ENCODE measurements at regions not wholly inside any gene's neighbourhood (a gene's known extent, or its start where the extent isn't known, plus 50 kb on each side); places are given as distances from the start of the nearest gene placed in this dataset.

GRCh38 chrX:113770071-113770470 lies 813.8 kb upstream of the HTR2C start:
- Histone ChIP-seq H3K9me3 (no peaks in the 10 kb centered on the region), H3K4me1 (no peaks in the 10 kb centered on the region), H3K4me3 (no peak overlapping the region), H3K27me3 (no peaks in the 10 kb centered on the region), H3K27ac (no peak overlapping the region), H3K36me3 (no peaks in the 10 kb centered on the region)
- TF ChIP-seq CTCF (IDR thresholded peaks at IDR 0.05) (no peak), EP300 (IDR thresholded peaks at IDR 0.05; ENCODE audit: low read depth) (no peak), POLR2AphosphoS5 (IDR thresholded peaks at IDR 0.05) (no peak), POLR2A (IDR thresholded peaks at IDR 0.05) (no peak)
- in situ Hi-C loops (cut with MboI; ENCODE audit: low pct_ligation_motif_present in 1 of 4, low pct_unique_long_range_greater_than_20kb in 1 of 4, low sequenced_read_pairs in 3 of 4) (no loop called here), intact Hi-C loops (cut with DNase I; ENCODE audit: low total_unique reads) (no loop called here)
- DNase-seq, result no peak
- 40 to 64% methylated on average over 1 to 4 of the region's 4 CpGs for WGBS, 2 donors (ENCODE audit: low coverage in 1 of 2)

- in situ Hi-C loops (cut with MboI; ENCODE audit: low pct_ligation_motif_present in 1 of 4, low pct_unique_long_range_greater_than_20kb in 1 of 4, low sequenced_read_pairs in 3 of 4), result no loop called here
- H3K4me3 ChIP-seq, result no peak overlapping the region
- H3K27me3 ChIP-seq, result no peaks in the 10 kb centered on the region
- intact Hi-C loops (cut with DNase I; ENCODE audit: low total_unique reads), result no loop called here
- no peak for TF ChIP-seq POLR2AphosphoS5 (IDR thresholded peaks at IDR 0.05)
- TF ChIP-seq CTCF (IDR thresholded peaks at IDR 0.05), result no peak
- TF ChIP-seq EP300 (IDR thresholded peaks at IDR 0.05; ENCODE audit: low read depth), result no peak
- TF ChIP-seq POLR2A (IDR thresholded peaks at IDR 0.05), result no peak
- no peak overlapping the region for H3K27ac ChIP-seq
- DNase-seq, result no peak
- 54 to 63% methylated on average over 2 of the region's 2 CpGs for WGBS, 2 donors (ENCODE audit: low coverage in 1 of 2)
- no peaks in the 10 kb centered on the region for H3K4me1 ChIP-seq
- H3K9me3 ChIP-seq, result no peaks in the 10 kb centered on the region
- no peaks in the 10 kb centered on the region for H3K36me3 ChIP-seq
Observed at GRCh38 chrX:113759422-113759821, 824.5 kb upstream of the HTR2C start.

- WGBS, 2 donors (ENCODE audit: low coverage in 1 of 2), result 58 to 91% methylated on average over 1 of the region's 1 CpG
- TF ChIP-seq CTCF (IDR thresholded peaks at IDR 0.05) (no peak), EP300 (IDR thresholded peaks at IDR 0.05; ENCODE audit: low read depth) (no peak), POLR2A (IDR thresholded peaks at IDR 0.05) (no peak), POLR2AphosphoS5 (IDR thresholded peaks at IDR 0.05) (no peak)
- in situ Hi-C loops (cut with MboI; ENCODE audit: low pct_ligation_motif_present in 1 of 4, low pct_unique_long_range_greater_than_20kb in 1 of 4, low sequenced_read_pairs in 3 of 4) (no loop called here), intact Hi-C loops (cut with DNase I; ENCODE audit: low total_unique reads) (no loop called here)
- Histone ChIP-seq H3K9me3 (no peaks in the 10 kb centered on the region), H3K36me3 (no peaks in the 10 kb centered on the region), H3K4me3 (no peak overlapping the region), H3K27me3 (no peaks in the 10 kb centered on the region), H3K27ac (no peak overlapping the region), H3K4me1 (no peaks in the 10 kb centered on the region)
- no peak for DNase-seq
Observed at GRCh38 chrX:113747274-113747973, 836.5 kb upstream of the HTR2C start.

GRCh38 chrX:113743069-113743468 lies 840.8 kb upstream of the HTR2C start:
- in situ Hi-C loops (cut with MboI; ENCODE audit: low pct_ligation_motif_present in 1 of 4, low pct_unique_long_range_greater_than_20kb in 1 of 4, low sequenced_read_pairs in 3 of 4) (no loop called here), intact Hi-C loops (cut with DNase I; ENCODE audit: low total_unique reads) (no loop called here)
- no peaks in the 10 kb centered on the region for H3K36me3 ChIP-seq
- DNase-seq, result no peak
- H3K4me1 ChIP-seq, result no peaks in the 10 kb centered on the region
- no peak overlapping the region for H3K27ac ChIP-seq
- H3K9me3 ChIP-seq, result no peaks in the 10 kb centered on the region
- H3K27me3 ChIP-seq, result no peaks in the 10 kb centered on the region
- 52 to 67% methylated on average over 1 of the region's 1 CpG for WGBS, 2 donors (ENCODE audit: low coverage in 1 of 2)
- H3K4me3 ChIP-seq, result no peak overlapping the region
- TF ChIP-seq POLR2A (IDR thresholded peaks at IDR 0.05) (no peak), POLR2AphosphoS5 (IDR thresholded peaks at IDR 0.05) (no peak), CTCF (IDR thresholded peaks at IDR 0.05) (no peak), EP300 (IDR thresholded peaks at IDR 0.05; ENCODE audit: low read depth) (no peak)
